22Rv1 (cell line): ENCODE measurements at regions not wholly inside any gene's neighbourhood (a gene's known extent, or its start where the extent isn't known, plus 50 kb on each side); places are given as distances from the start of the nearest gene placed in this dataset.

ENCODE experiments used
- H3K27ac ChIP-seq: fragments of 450-650 bp; 2 replicates; pipeline ENCODE4 v1.5.1; 2017
- CTCF ChIP-seq: fragments of 450-650 bp; IDR thresholded peaks from 2 replicates; pipeline ENCODE4 v1.5.1; 2017; ENCODE audit warnings: mild to moderate bottlenecking
- ZFX ChIP-seq: fragments of 450-650 bp; IDR thresholded peaks from 2 replicates; pipeline ENCODE4 v1.6.1; 2017; ENCODE audit warnings: antibody characterized with exemption, borderline replicate concordance

- H3K27ac ChIP-seq, result no peak overlapping the region
- TF ChIP-seq CTCF (no peak), ZFX (no peak)
Observed at GRCh38 chr22:22388090-22388489, 120.5 kb downstream of the ZNF280B start.

GRCh38 chr22:22388494-22388893, 120.0 kb downstream of the ZNF280B start:
- no peak for TF ChIP-seq ZFX
- TF ChIP-seq CTCF, result no peak

GRCh38 chr22:22389467-22389866, 119.1 kb downstream of the ZNF280B start:
- H3K27ac ChIP-seq, result no peak overlapping the region
- TF ChIP-seq ZFX (no peak), CTCF (no peak)

More at GRCh38 chr22:22388494-22388893, 120.0 kb downstream of the ZNF280B start:
- H3K27ac ChIP-seq, result no peak overlapping the region

GRCh38 chr22:22390989-22391388, 117.6 kb downstream of the ZNF280B start:
- no peak overlapping the region for H3K27ac ChIP-seq
- TF ChIP-seq ZFX (no peak), CTCF (no peak)

- no peak for TF ChIP-seq CTCF
- TF ChIP-seq ZFX, result no peak
Observed at GRCh38 chr22:22391543-22391942, 117.0 kb downstream of the ZNF280B start.

GRCh38 chr22:22392131-22392530, 116.4 kb downstream of the ZNF280B start:
- TF ChIP-seq ZFX (no peak), CTCF (no peak)
- H3K27ac ChIP-seq, result no peak overlapping the region

More at GRCh38 chr22:22391543-22391942, 117.0 kb downstream of the ZNF280B start:
- H3K27ac ChIP-seq, result no peak overlapping the region

GRCh38 chr22:22394591-22394990, 114.0 kb downstream of the ZNF280B start:
- TF ChIP-seq ZFX (no peak), CTCF (no peak)

More at GRCh38 chr22:22394591-22394990, 114.0 kb downstream of the ZNF280B start:
- no peak overlapping the region for H3K27ac ChIP-seq
